GM13977 (cell line): ENCODE measurements at regions not wholly inside any gene's neighbourhood (a gene's known extent, or its start where the extent isn't known, plus 50 kb on each side); places are given as distances from the start of the nearest gene placed in this dataset.
A peak's percentile ranks its signal among the peaks of the same experiment; 100 is the strongest.

ENCODE experiments used
- DNase-seq: peaks from one replicate; pipeline ENCODE4 v3.0.0; 2012; ENCODE audit warnings: low spot score
- in situ Hi-C: fragments of 300-500 bp; cut with MboI; formaldehyde crosslinking; loops from one replicate; pipeline ENCODE4 v1.12.0; 2022; ENCODE audit warnings: low sequenced_read_pairs, low pct_unique_long_range_greater_than_20kb, mixed read lengths, inconsistent platforms; ENCODE audit not compliant: unreplicated experiment
- TF ChIP-seq, protein P1 (sequence below): IDR thresholded peaks from 2 replicates; pipeline ENCODE4 v1.5.1; 2012; ENCODE audit warnings: mild to moderate bottlenecking, control low read depth; ENCODE audit not compliant: insufficient read depth; ENCODE audit errors: extremely low read depth, missing control alignments

- in situ Hi-C loops: no loop called here
- peak; percentile 10 for DNase-seq
These were observed 233.6 kb upstream of the ASCC3 start for GRCh38 chr6:101114703-101115102.

GRCh38 chr6:101116337-101116736, 235.2 kb upstream of the ASCC3 start:
- TF ChIP-seq, protein P1, sequence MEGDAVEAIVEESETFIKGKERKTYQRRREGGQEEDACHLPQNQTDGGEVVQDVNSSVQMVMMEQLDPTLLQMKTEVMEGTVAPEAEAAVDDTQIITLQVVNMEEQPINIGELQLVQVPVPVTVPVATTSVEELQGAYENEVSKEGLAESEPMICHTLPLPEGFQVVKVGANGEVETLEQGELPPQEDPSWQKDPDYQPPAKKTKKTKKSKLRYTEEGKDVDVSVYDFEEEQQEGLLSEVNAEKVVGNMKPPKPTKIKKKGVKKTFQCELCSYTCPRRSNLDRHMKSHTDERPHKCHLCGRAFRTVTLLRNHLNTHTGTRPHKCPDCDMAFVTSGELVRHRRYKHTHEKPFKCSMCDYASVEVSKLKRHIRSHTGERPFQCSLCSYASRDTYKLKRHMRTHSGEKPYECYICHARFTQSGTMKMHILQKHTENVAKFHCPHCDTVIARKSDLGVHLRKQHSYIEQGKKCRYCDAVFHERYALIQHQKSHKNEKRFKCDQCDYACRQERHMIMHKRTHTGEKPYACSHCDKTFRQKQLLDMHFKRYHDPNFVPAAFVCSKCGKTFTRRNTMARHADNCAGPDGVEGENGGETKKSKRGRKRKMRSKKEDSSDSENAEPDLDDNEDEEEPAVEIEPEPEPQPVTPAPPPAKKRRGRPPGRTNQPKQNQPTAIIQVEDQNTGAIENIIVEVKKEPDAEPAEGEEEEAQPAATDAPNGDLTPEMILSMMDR: no peak
- DNase-seq: no peak
- in situ Hi-C loops: no loop called here

More at GRCh38 chr6:101114703-101115102, 233.6 kb upstream of the ASCC3 start:
- TF ChIP-seq, protein P1: peak; percentile 59

- DNase-seq: no peak
- in situ Hi-C loops: no loop called here
- TF ChIP-seq, protein P1: no peak
These were observed 236.4 kb upstream of the ASCC3 start for GRCh38 chr6:101117393-101118135.

DNA sequence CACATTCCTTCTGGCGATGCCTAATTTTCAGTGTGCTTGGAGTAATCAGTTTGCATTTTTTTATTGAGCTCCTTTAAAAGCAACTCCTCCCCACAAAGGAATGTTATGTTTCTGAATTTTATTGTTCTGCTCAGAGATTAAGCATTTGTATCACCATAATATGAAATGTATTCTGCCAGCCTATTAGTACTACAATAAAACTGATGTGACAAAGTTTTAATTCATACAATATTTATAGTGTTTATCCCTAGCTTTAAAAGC, 236.9 kb upstream of the ASCC3 start:
- DNase-seq: no peak
- in situ Hi-C loops: no loop called here
- TF ChIP-seq, protein P1: no peak

- in situ Hi-C loops: no loop called here
- TF ChIP-seq, protein P1: no peak
- DNase-seq: no peak
These were observed 239.6 kb upstream of the ASCC3 start for GRCh38 chr6:101120747-101121146.

- in situ Hi-C loops: no loop called here
- DNase-seq: no peak
- TF ChIP-seq, protein P1: no peak
These were observed 244.3 kb upstream of the ASCC3 start for GRCh38 chr6:101125380-101125971.
